HFFc6 (cell line): ENCODE measurements at regions not wholly inside any gene's neighbourhood (a gene's known extent, or its start where the extent isn't known, plus 50 kb on each side); places are given as distances from the start of the nearest gene placed in this dataset.

ENCODE experiments used
- DNase-seq: peaks from one replicate; pipeline ENCODE4 v3.0.0-alpha.2; 2018
- H3K27ac Mint-ChIP-seq: 2 replicates; pipeline ENCODE4 v1.8.0; 2020; ENCODE audit warnings: mild to moderate bottlenecking, mixed read lengths
- H3K27me3 Mint-ChIP-seq: 2 replicates; pipeline ENCODE4 v1.8.0; 2021; ENCODE audit warnings: mild to moderate bottlenecking, moderate library complexity, mixed read lengths; ENCODE audit not compliant: insufficient read depth
- H3K36me3 Mint-ChIP-seq: 2 replicates; pipeline ENCODE4 v1.8.0; 2021; ENCODE audit warnings: low read depth, mixed read lengths
- H3K4me1 Mint-ChIP-seq: 2 replicates; pipeline ENCODE4 v1.8.0; 2020; ENCODE audit warnings: low read depth, mixed read lengths
- H3K4me3 Mint-ChIP-seq: 2 replicates; pipeline ENCODE4 v1.8.0; 2020; ENCODE audit warnings: mild to moderate bottlenecking, moderate library complexity, mixed read lengths
- H3K9me3 Mint-ChIP-seq: 2 replicates; pipeline ENCODE4 v1.8.0; 2020; ENCODE audit warnings: mild to moderate bottlenecking, mixed read lengths
- TF ChIP-seq, protein P1 (sequence below): fragments of 200-600 bp; sonication (generic); IDR thresholded peaks from 2 replicates; pipeline ENCODE4 v1.5.0; 2021; ENCODE audit warnings: antibody characterized with exemption, mild to moderate bottlenecking

- no peaks in the 10 kb centered on the region for H3K9me3 Mint-ChIP-seq
- no peak overlapping the region for H3K27ac Mint-ChIP-seq
- no peak for DNase-seq
- 0 out of 2 replicates have a peak, but pooled peaks cover 9% of the 10 kb centered on the region for H3K36me3 Mint-ChIP-seq
- H3K27me3 Mint-ChIP-seq: no peaks in the 10 kb centered on the region; the same call in 1 of the 2 replicates
- peaks cover 16% of the 10 kb centered on the region for H3K4me1 Mint-ChIP-seq
- H3K4me3 Mint-ChIP-seq: no peak overlapping the region
- TF ChIP-seq, protein P1, sequence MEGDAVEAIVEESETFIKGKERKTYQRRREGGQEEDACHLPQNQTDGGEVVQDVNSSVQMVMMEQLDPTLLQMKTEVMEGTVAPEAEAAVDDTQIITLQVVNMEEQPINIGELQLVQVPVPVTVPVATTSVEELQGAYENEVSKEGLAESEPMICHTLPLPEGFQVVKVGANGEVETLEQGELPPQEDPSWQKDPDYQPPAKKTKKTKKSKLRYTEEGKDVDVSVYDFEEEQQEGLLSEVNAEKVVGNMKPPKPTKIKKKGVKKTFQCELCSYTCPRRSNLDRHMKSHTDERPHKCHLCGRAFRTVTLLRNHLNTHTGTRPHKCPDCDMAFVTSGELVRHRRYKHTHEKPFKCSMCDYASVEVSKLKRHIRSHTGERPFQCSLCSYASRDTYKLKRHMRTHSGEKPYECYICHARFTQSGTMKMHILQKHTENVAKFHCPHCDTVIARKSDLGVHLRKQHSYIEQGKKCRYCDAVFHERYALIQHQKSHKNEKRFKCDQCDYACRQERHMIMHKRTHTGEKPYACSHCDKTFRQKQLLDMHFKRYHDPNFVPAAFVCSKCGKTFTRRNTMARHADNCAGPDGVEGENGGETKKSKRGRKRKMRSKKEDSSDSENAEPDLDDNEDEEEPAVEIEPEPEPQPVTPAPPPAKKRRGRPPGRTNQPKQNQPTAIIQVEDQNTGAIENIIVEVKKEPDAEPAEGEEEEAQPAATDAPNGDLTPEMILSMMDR: no peak
Measured at GRCh38 chr2:207403141-207403540, 126.6 kb upstream of the CREB1 start.

- H3K4me1 Mint-ChIP-seq: peaks cover 16% of the 10 kb centered on the region
- 0 out of 2 replicates have a peak, but pooled peaks cover 9% of the 10 kb centered on the region for H3K36me3 Mint-ChIP-seq
- no peak overlapping the region for H3K27ac Mint-ChIP-seq
- TF ChIP-seq, protein P1: no peak
- no peaks in the 10 kb centered on the region; the same call in 1 of the 2 replicates for H3K27me3 Mint-ChIP-seq
- no peak for DNase-seq
- no peaks in the 10 kb centered on the region for H3K9me3 Mint-ChIP-seq
- no peak overlapping the region for H3K4me3 Mint-ChIP-seq
Measured at GRCh38 chr2:207403950-207404349, 125.8 kb upstream of the CREB1 start.

GRCh38 chr2:207405150-207405549 is 124.6 kb upstream of the CREB1 start:
- TF ChIP-seq, protein P1: no peak
- no peaks in the 10 kb centered on the region for H3K9me3 Mint-ChIP-seq
- DNase-seq: no peak
- H3K4me3 Mint-ChIP-seq: no peak overlapping the region
- no peak overlapping the region for H3K27ac Mint-ChIP-seq
- H3K4me1 Mint-ChIP-seq: peaks cover 21% of the 10 kb centered on the region
- 0 out of 2 replicates have a peak, but pooled peaks cover 9% of the 10 kb centered on the region for H3K36me3 Mint-ChIP-seq
- H3K27me3 Mint-ChIP-seq: no peaks in the 10 kb centered on the region; the same call in 1 of the 2 replicates

DNA sequence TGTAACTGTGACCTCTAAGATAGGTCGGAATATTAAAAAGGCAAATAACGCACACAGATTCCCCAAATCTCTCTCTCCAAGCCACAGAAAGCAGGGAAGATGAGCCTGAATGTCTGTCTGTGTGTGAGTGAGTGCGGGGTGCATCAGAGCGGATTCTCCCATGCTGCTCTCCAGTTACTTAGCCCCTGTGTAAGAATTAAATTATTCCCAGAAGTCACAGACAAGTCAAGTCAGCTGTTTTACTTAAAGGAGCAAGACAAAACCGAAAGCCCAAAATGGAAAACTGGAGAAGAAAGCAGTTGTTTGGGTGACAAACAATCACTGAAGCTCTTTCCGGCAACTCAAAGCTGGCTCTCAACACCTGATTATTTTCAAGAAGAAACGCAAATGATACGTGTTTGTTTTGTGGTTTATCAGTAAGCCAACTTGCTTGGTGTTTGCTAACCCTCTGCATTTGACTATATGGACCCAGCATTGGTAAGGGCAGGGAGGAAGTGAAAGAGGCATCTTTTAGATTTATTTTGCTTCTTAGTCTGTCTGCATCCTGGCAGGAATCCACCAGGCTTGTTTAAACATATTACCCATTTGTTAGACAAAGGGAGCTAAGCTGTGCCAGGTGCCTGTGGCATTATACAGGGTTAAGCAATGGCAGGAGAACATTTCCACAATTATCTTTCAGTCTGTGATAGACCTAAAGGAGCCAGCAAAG is 121.5 kb upstream of the CREB1 start:
- H3K9me3 Mint-ChIP-seq: no peaks in the 10 kb centered on the region
- peak overlapping the region; percentile 24 for H3K4me3 Mint-ChIP-seq
- no peaks in the 10 kb centered on the region; the same call in 1 of the 2 replicates for H3K27me3 Mint-ChIP-seq
- H3K36me3 Mint-ChIP-seq: 0 out of 2 replicates have a peak, but pooled peaks cover 9% of the 10 kb centered on the region
- H3K27ac Mint-ChIP-seq: no peak overlapping the region; the same call in 1 of the 2 replicates
- peaks cover 21% of the 10 kb centered on the region for H3K4me1 Mint-ChIP-seq
- DNase-seq: no peak
- TF ChIP-seq, protein P1: no peak

DNA sequence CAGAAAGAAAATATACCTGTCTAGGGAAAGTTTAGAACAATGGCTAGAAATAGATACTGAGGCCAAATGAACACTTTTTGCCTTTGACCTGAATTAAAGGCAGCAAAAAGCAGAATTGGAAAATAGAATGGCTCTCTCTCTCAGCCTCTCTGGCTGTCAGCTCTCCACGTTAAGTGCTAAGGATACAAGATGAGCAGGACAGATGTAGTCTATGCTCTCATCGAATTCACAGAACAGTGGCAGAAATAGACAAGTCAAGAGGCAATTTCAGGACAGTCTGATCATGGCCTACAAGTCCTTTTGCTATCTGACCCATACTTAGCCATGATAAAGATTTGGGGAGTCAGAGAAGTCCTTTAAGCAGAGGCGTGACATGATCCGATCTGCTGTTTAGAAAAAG is 120.2 kb upstream of the CREB1 start:
- Mint-ChIP-seq H3K4me1 (peaks cover 21% of the 10 kb centered on the region), H3K9me3 (no peaks in the 10 kb centered on the region), H3K27ac (no peak overlapping the region), H3K27me3 (no peaks in the 10 kb centered on the region; the same call in 1 of the 2 replicates), H3K4me3 (no peak overlapping the region), H3K36me3 (0 out of 2 replicates have a peak, but pooled peaks cover 5% of the 10 kb centered on the region)
- DNase-seq: no peak
- TF ChIP-seq, protein P1: no peak
